Gastrocnemius medialis (tissue), 4 donors: ENCODE measurements at regions not wholly inside any gene's neighbourhood (a gene's known extent, or its start where the extent isn't known, plus 50 kb on each side); places are given as distances from the start of the nearest gene placed in this dataset.

Experiments
- ATAC-seq, 2 donors: fragments of 150-250 bp; one replicate each; pipeline ENCODE4 v1.9.1; 2016
- DNase-seq, 2 donors: peaks; one replicate each; pipeline ENCODE4 v3.0.0-alpha.2; 2019
- H3K27ac ChIP-seq, 4 donors: fragments of 200-600 bp; sonication (generic); 1 replicate in 1 of 4; 2 replicates in 3 of 4; pipeline ENCODE4 v1.5.1; 2016 to 2018; ENCODE audit warnings: mild to moderate bottlenecking in 2 of 4, moderate library complexity in 1 of 4
- H3K27me3 ChIP-seq, 3 donors: fragments of 200-600 bp; sonication (generic) in 2 of 3; 1 replicate in 1 of 3; 2 replicates in 2 of 3; pipeline versions ENCODE4 v1.5.1 to v1.6.0; 2016 to 2019; ENCODE audit warnings: mild to moderate bottlenecking in 1 of 3, moderate library complexity in 1 of 3
- H3K36me3 ChIP-seq, 2 donors: fragments of 200-600 bp; sonication (generic) in 1 of 2; one replicate each; pipeline ENCODE4 v1.5.1; 2017 to 2018
- H3K4me1 ChIP-seq, 2 donors: fragments of 200-600 bp; sonication (generic) in 1 of 2; one replicate each; pipeline ENCODE4 v1.5.1; 2016 to 2017; ENCODE audit warnings: mild to moderate bottlenecking in 2 of 2
- H3K4me3 ChIP-seq, 4 donors: fragments of 200-600 bp; sonication (generic) in 3 of 4; 1 replicate in 1 of 4; 2 replicates in 3 of 4; pipeline ENCODE4 v1.5.1; 2016 to 2019; ENCODE audit warnings: mild to moderate bottlenecking in 2 of 4
- H3K9me3 ChIP-seq, 3 donors: fragments of 200-600 bp; sonication (generic) in 2 of 3; 1 replicate in 1 of 3; 2 replicates in 2 of 3; pipeline ENCODE4 v1.5.1; 2016 to 2019
- POLR2A ChIP-seq, 2 donors: fragments of 450-650 bp; IDR thresholded peaks; one replicate each; pipeline ENCODE4 v1.6.1; 2017; ENCODE audit warnings: antibody characterized with exemption in 2 of 2, mild to moderate bottlenecking in 2 of 2, moderate library complexity in 2 of 2
- in situ Hi-C, 4 donors: fragments of 200-750 bp; cut with MboI; loops; one replicate each; pipeline versions ENCODE4 v1.15.0 to v1.8.0; 2017; ENCODE audit warnings: low sequenced_read_pairs in 4 of 4
- intact Hi-C: fragments of 100-400 bp; cut with DNase I; formaldehyde crosslinking; loops from one replicate; pipeline ENCODE4 v1.15.1; 2023; ENCODE audit warnings: low total_unique reads
- TF ChIP-seq, protein P1 (sequence below), 5 experiments: fragments of 450-650 bp in 3 of 5; fragments of 200-600 bp in 2 of 5; sonication (generic) in 2 of 5; IDR thresholded peaks in 4 of 5; conservative IDR thresholded peaks in 1 of 5; 1 replicate in 4 of 5; 2 replicates in 1 of 5; pipeline ENCODE4 v1.5.1; 2016 to 2019; ENCODE audit warnings: antibody characterized with exemption in 5 of 5, mild to moderate bottlenecking in 3 of 5, moderate library complexity in 3 of 5

DNA sequence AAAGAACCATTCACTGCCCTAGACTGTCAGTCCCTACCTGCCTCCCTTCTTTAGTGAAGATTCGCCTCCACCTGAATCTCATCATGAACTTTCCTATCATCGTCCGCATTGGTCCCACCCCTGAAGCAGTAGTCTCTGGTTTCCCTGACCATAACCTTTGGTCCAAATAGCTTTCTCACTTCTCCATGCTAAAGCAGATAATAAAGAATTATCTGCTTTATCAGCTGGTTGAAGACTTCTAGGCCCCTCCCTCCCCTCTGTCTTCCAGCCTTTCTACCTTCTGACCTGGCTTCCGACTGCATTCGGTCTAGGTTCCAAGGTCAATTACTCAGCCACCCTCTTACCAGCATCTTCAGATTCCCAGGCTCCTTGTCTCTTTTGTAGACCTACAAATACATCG is 650.9 kb downstream of the HS3ST4 start:
- intact Hi-C loops = no loop called here
- Histone ChIP-seq H3K27me3 (no peaks in the 10 kb centered on the region), H3K4me3 (no peak overlapping the region), H3K36me3 (no peaks in the 10 kb centered on the region), H3K9me3 (no peaks in the 10 kb centered on the region), H3K27ac (no peak overlapping the region), H3K4me1 (no peaks in the 10 kb centered on the region)
- ATAC-seq (no peak), DNase-seq (no peak)
- TF ChIP-seq POLR2A (IDR thresholded peaks at IDR 0.05) = no peak
- TF ChIP-seq, protein P1, sequence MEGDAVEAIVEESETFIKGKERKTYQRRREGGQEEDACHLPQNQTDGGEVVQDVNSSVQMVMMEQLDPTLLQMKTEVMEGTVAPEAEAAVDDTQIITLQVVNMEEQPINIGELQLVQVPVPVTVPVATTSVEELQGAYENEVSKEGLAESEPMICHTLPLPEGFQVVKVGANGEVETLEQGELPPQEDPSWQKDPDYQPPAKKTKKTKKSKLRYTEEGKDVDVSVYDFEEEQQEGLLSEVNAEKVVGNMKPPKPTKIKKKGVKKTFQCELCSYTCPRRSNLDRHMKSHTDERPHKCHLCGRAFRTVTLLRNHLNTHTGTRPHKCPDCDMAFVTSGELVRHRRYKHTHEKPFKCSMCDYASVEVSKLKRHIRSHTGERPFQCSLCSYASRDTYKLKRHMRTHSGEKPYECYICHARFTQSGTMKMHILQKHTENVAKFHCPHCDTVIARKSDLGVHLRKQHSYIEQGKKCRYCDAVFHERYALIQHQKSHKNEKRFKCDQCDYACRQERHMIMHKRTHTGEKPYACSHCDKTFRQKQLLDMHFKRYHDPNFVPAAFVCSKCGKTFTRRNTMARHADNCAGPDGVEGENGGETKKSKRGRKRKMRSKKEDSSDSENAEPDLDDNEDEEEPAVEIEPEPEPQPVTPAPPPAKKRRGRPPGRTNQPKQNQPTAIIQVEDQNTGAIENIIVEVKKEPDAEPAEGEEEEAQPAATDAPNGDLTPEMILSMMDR (IDR thresholded peaks at IDR 0.05 in 4 of 5, conservative IDR thresholded peaks at IDR 0.05 in 1 of 5) = no peak
- in situ Hi-C loops = no loop called here

DNA sequence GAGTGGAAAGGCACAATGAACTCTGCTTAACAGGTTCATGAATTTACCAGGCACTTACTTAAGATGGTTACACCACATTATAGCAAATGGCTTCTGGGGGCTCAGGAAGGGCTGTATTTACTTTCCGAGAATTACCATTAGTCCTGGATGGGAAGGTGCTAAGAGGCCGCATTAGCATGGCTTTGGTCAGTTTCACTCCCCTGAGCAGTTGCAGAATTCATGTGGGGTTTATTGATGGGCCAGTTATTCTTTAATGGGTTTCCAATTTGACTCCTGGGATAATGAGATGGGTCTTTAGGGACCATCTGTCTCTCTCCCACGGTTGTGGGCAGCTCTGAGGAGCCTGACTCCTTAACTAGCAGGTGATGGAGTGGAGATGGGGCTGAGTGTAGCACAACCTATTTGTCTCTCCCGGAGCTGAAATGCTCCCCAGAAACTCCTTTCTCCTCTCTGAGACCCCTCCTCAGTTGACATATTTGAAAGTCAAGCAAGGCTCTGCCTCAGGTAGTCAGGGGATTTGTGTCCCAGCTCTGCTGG is 652.5 kb downstream of the HS3ST4 start:
- in situ Hi-C loops = no loop called here
- Histone ChIP-seq H3K27me3 (no peaks in the 10 kb centered on the region), H3K36me3 (no peaks in the 10 kb centered on the region), H3K27ac (no peak overlapping the region), H3K4me1 (no peaks in the 10 kb centered on the region), H3K9me3 (no peaks in the 10 kb centered on the region), H3K4me3 (no peak overlapping the region)
- intact Hi-C loops = no loop called here
- TF ChIP-seq, protein P1 (IDR thresholded peaks at IDR 0.05 in 4 of 5, conservative IDR thresholded peaks at IDR 0.05 in 1 of 5) = no peak
- no peak for TF ChIP-seq POLR2A (IDR thresholded peaks at IDR 0.05)
- no peak for DNase-seq
- no peak for ATAC-seq

DNA sequence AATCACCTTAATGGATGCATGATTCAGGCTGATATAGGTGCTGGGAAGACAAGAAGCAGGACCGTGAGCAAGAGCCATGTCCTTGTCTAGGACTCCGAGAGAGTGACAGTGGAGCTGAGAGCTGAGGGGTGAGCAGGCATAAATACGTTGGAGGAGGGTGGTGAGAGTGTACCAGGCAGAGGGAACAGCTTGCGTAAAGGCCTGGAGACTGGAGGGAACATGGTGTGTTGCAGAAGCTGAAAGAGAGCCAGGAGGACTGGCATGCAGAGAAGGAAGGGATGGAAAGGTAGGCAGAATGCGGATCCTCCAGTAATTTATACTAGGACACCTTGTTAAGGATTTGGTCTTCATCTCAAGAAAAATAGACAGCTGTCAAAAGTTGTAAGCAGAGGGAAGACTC is 653.2 kb downstream of the HS3ST4 start:
- Histone ChIP-seq H3K27ac (no peak overlapping the region), H3K27me3 (no peaks in the 10 kb centered on the region), H3K4me3 (no peak overlapping the region), H3K36me3 (no peaks in the 10 kb centered on the region), H3K9me3 (no peaks in the 10 kb centered on the region), H3K4me1 (no peaks in the 10 kb centered on the region)
- ATAC-seq (no peak), DNase-seq (no peak)
- in situ Hi-C loops (no loop called here), intact Hi-C loops (no loop called here)
- TF ChIP-seq, protein P1 (IDR thresholded peaks at IDR 0.05 in 4 of 5, conservative IDR thresholded peaks at IDR 0.05 in 1 of 5) = no peak
- TF ChIP-seq POLR2A (IDR thresholded peaks at IDR 0.05) = no peak

DNA sequence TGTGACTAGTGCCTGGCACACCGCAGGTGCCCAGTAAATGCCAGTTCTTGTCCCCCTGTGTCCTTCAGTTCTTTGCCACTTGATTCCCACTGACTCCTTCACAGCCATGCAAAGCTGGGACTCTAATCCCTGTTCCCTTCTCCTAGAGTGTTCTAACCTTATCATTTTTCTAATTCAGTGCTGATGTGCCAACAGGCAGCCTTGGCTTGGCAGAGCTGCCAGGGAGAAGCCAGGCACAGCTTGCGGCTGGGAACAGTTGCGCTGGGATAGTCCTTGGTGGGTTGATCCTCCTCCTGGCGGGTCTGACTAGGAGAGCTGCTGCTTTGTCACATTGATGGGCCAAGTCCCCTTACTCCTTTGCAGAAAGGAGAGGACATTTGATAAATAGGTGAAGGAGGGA is 654.2 kb downstream of the HS3ST4 start:
- H3K9me3 ChIP-seq = no peaks in the 10 kb centered on the region
- H3K4me1 ChIP-seq = no peaks in the 10 kb centered on the region
- no peak overlapping the region for H3K27ac ChIP-seq
- no peaks in the 10 kb centered on the region for H3K27me3 ChIP-seq
- no peak for ATAC-seq
- in situ Hi-C loops = no loop called here
- H3K36me3 ChIP-seq = no peaks in the 10 kb centered on the region
- DNase-seq = no peak
- H3K4me3 ChIP-seq = no peak overlapping the region
- no peak for TF ChIP-seq POLR2A (IDR thresholded peaks at IDR 0.05)
- TF ChIP-seq, protein P1 (IDR thresholded peaks at IDR 0.05 in 4 of 5, conservative IDR thresholded peaks at IDR 0.05 in 1 of 5) = no peak
- intact Hi-C loops = no loop called here

DNA sequence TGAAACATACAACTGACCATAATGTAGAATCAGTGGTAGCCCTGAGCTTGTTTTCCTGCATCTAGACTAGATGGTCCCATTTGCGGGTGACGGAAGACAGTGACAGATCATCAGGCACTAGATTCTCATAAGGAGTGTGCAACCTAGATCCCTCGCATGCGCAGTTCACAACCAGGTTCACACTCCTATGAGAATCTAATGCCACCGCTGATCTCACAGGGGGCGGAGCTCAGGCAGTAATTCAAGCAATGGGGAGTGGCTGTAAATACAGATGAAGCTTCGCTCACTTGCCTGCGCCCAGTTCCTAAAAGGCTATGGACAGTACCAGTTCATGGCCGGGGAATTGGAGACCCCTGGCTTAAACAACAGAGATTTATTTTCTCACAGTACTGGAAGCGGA is 656.3 kb downstream of the HS3ST4 start:
- Histone ChIP-seq H3K9me3 (no peaks in the 10 kb centered on the region), H3K4me1 (no peaks in the 10 kb centered on the region), H3K36me3 (no peaks in the 10 kb centered on the region), H3K27me3 (no peaks in the 10 kb centered on the region), H3K4me3 (no peak overlapping the region), H3K27ac (no peak overlapping the region)
- TF ChIP-seq POLR2A (IDR thresholded peaks at IDR 0.05) = no peak
- TF ChIP-seq, protein P1 (IDR thresholded peaks at IDR 0.05 in 4 of 5, conservative IDR thresholded peaks at IDR 0.05 in 1 of 5) = no peak
- in situ Hi-C loops (no loop called here), intact Hi-C loops (no loop called here)
- no peak for DNase-seq
- ATAC-seq = no peak
